GM12864 (cell line): ENCODE measurements at regions not wholly inside any gene's neighbourhood (a gene's known extent, or its start where the extent isn't known, plus 50 kb on each side); places are given as distances from the start of the nearest gene placed in this dataset.
"Not testable (repeated sequence)": the region's sequence is repeated elsewhere in the genome, so short reads cannot be mapped to it uniquely, and the experiment has no call there.

Experiments used
- DNase-seq: peaks from one replicate; pipeline ENCODE4 v3.0.0-alpha.2; 2011; ENCODE audit warnings: low read depth
- H3K4me3 ChIP-seq: 2 replicates; pipeline ENCODE4 v1.5.1; 2011; ENCODE audit warnings: mild to moderate bottlenecking, low read depth, low read length, control low read depth
- CTCF ChIP-seq: IDR thresholded peaks from 2 replicates; pipeline ENCODE4 v1.5.1; 2011; ENCODE audit warnings: low read depth, mild to moderate bottlenecking, moderate library complexity, low read length, control low read depth, inconsistent platforms; ENCODE audit errors: missing control alignments

- no peak for DNase-seq
- no peak for TF ChIP-seq CTCF
Observed at GRCh38 chr7:131047651-131048304, 279.9 kb upstream of the MKLN1 start.

DNA sequence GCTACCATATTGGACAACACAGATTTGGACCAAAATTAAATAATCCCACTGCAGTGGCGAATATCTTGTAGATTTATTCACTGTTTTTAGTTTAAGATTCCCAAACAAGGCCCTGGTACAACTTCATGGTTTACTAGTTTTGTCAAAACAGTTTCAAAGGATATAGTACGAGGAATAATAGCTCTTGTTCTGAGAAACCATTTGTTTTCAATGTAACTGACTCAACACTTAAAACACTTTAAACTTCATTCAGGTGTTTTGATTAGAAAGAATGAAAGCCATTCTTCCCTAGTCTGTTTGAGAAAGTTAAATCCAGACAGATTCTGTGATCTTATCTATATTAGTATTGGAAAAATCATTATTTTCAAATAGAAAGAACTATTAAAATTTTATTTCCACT lies 276.4 kb upstream of the MKLN1 start:
- H3K4me3 ChIP-seq: no peak overlapping the region
- DNase-seq: no peak
- no peak for TF ChIP-seq CTCF

More at GRCh38 chr7:131047651-131048304, 279.9 kb upstream of the MKLN1 start:
- H3K4me3 ChIP-seq: no peak overlapping the region

GRCh38 chr7:131052285-131052904 lies 275.3 kb upstream of the MKLN1 start:
- no peak overlapping the region for H3K4me3 ChIP-seq
- TF ChIP-seq CTCF: no peak
- DNase-seq: no peak

- no peak for DNase-seq
- no peak overlapping the region for H3K4me3 ChIP-seq
- TF ChIP-seq CTCF: no peak
Observed at GRCh38 chr7:131056007-131056406, 271.7 kb upstream of the MKLN1 start.

GRCh38 chr7:131057015-131057793 lies 270.5 kb upstream of the MKLN1 start:
- DNase-seq: no peak

DNA sequence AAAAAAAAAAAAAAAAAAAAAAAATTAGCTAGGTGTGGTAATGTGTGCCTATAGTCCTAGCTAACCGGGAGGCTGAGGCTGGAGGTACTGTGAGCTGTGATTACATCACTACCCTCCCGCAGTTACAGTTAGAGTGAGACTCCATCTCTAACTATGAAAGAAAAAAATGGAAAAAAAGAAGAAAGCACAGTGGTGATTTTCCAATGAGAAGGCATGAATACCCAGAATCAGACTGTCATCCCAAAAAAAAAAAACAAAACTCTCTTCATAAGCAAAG lies 269.9 kb upstream of the MKLN1 start:
- no peak for DNase-seq
- no peak for TF ChIP-seq CTCF
- no peak overlapping the region for H3K4me3 ChIP-seq

More at GRCh38 chr7:131057015-131057793, 270.5 kb upstream of the MKLN1 start:
- H3K4me3 ChIP-seq: no peak overlapping the region
- TF ChIP-seq CTCF: no peak

DNA sequence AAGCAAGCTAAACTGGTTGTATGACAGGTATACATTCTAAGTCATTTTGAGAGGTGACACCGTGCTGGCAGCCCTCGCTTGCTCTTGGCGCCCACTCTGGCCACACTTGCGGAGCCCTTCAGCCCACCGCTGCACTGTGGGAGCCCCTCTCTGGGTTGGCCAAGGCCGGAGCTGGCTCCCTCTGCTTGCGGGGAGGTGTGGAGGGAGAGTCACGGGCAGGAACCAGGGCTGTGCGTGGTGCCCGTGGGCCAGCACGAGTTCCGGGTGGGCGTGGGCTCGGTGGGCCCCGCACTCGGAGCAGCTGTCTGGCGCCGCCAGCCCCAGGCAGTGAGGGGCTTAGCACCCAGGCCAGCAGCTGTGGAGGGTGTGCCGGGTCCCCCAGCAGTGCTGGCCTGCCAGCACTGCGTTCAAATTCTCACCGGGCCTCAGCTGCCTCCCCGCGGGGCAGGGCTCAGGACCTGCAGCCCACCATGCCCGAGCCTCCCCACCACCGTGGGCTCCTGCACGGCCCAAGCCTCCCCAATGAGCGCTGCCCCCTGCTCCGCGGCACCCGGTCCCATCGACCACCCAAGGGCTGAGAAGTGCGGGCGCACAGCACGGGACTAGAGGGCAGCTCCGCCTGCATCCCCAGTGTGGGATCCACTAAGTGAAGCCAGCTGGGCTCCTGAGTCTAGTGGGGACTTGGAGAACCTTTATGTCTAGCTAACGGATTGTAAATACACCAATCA lies 269.0 kb upstream of the MKLN1 start:
- DNase-seq, H3K4me3 ChIP-seq: not testable (repeated sequence)

DNA sequence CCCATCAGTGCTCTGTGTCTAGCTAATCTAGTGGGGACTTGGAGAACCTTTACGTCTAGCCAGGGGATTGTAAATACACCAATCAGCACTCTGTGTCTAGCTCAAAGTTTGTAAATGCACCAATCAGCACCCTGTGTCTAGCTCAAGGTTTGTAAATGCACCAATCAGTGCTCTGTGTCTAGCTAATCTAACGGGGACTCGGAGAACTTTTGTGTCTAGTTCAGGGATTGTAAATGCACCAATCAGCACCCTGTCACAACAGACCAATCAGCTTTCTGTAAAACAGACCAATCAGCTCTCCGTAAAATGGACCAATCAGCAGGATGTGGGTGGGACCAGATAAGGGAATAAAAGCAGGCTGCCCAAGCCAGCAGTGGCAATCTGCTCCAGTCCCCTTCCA lies 268.3 kb upstream of the MKLN1 start:
- not testable (repeated sequence) for DNase-seq, H3K4me3 ChIP-seq
